HEK293T (cell line): ENCODE measurements at regions not wholly inside any gene's neighbourhood (a gene's known extent, or its start where the extent isn't known, plus 50 kb on each side); places are given as distances from the start of the nearest gene placed in this dataset.

Experiments used
- CTCF ChIA-PET: fragments of 350-600 bp; formaldehyde crosslinking; extraction: SDS; loops from one replicate; lab custom pipeline; 2021; ENCODE audit warnings: antibody characterized with exemption, inconsistent platforms; lab: Yijun Ruan, JAX
- POLR2A ChIA-PET: fragments of 350-600 bp; formaldehyde crosslinking; extraction: SDS; loops from one replicate; lab custom pipeline; 2020; ENCODE audit warnings: antibody characterized with exemption, inconsistent platforms; lab: Yijun Ruan, JAX
- DNase-seq: peaks from one replicate; pipeline ENCODE4 v3.0.0; 2012; ENCODE audit warnings: mixed read lengths; ENCODE audit errors: extremely low spot score
- ARNT ChIP-seq: fragments of 450-650 bp; IDR thresholded peaks from 2 replicates; pipeline ENCODE4 v1.6.1; 2017; ENCODE audit warnings: mild to moderate bottlenecking
- BHLHE40 ChIP-seq: fragments of 450-650 bp; IDR thresholded peaks from 2 replicates; pipeline ENCODE4 v1.6.1; 2016; ENCODE audit warnings: mild to moderate bottlenecking, moderate library complexity, borderline replicate concordance
- CTBP1 ChIP-seq: fragments of 450-650 bp; IDR thresholded peaks from 2 replicates; pipeline ENCODE4 v1.6.1; 2016; ENCODE audit warnings: borderline replicate concordance
- ELF4 ChIP-seq: fragments of 450-650 bp; IDR thresholded peaks from 2 replicates; pipeline ENCODE4 v1.6.1; 2017; ENCODE audit warnings: antibody characterized with exemption
- FOXA1 ChIP-seq: fragments of 450-650 bp; IDR thresholded peaks from 2 replicates; pipeline ENCODE4 v1.6.1; 2016; ENCODE audit warnings: mild to moderate bottlenecking
- FOXK2 ChIP-seq: fragments of 450-650 bp; IDR thresholded peaks from 2 replicates; pipeline ENCODE4 v1.6.1; 2016; ENCODE audit warnings: mild to moderate bottlenecking
- FOXM1 ChIP-seq: fragments of 450-650 bp; IDR thresholded peaks from 2 replicates; pipeline ENCODE4 v1.6.1; 2017; ENCODE audit warnings: mild to moderate bottlenecking, borderline replicate concordance
- HDGF ChIP-seq: fragments of 450-650 bp; IDR thresholded peaks from 2 replicates; pipeline ENCODE4 v1.6.1; 2017; ENCODE audit warnings: antibody characterized with exemption, borderline replicate concordance
- L3MBTL2 ChIP-seq: fragments of 450-650 bp; conservative IDR thresholded peaks from 2 replicates; pipeline ENCODE4 v1.6.1; 2016; ENCODE audit warnings: mild to moderate bottlenecking
- LEF1 ChIP-seq: fragments of 450-650 bp; IDR thresholded peaks from 2 replicates; pipeline ENCODE4 v1.6.1; 2017; ENCODE audit warnings: mild to moderate bottlenecking, borderline replicate concordance
- NFRKB ChIP-seq: fragments of 450-650 bp; IDR thresholded peaks from 2 replicates; pipeline ENCODE4 v1.6.1; 2016; ENCODE audit warnings: mild to moderate bottlenecking, moderate library complexity
- SP1 ChIP-seq: fragments of 450-650 bp; IDR thresholded peaks from 2 replicates; pipeline ENCODE4 v1.6.1; 2017
- SUZ12 ChIP-seq: fragments of 450-650 bp; IDR thresholded peaks from 2 replicates; pipeline ENCODE4 v1.6.1; 2016; ENCODE audit warnings: mild to moderate bottlenecking
- TARDBP ChIP-seq: fragments of 450-650 bp; IDR thresholded peaks from 2 replicates; pipeline ENCODE4 v1.6.1; 2016
- ZNF384 ChIP-seq: fragments of 450-650 bp; IDR thresholded peaks from 2 replicates; pipeline ENCODE4 v1.6.1; 2016
- TF ChIP-seq, protein P1 (sequence below): fragments of 450-650 bp; IDR thresholded peaks from 2 replicates; pipeline ENCODE4 v1.6.1; 2016

DNA sequence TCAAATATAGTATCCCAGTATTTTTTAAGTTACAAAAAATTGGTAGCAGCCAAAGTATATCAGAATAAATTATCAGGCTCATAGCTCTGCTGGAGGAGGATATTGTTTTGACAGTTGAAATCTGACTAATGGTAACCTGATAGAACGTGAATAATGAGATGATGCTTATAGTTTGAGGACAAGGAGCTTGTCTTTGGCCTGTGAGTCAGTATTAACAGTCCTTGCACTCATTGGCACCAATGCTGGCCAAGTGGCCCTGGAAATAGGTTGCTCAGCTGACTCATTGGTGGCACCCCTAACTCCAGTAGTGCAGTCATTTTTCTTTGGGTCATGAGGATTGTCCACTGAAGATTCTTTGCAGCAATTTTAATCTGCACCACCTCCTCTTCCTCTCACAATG, 203.3 kb upstream of the JADE1 start:
- TF ChIP-seq NFRKB (no peak), BHLHE40 (no peak), FOXA1 (no peak), ELF4 (no peak), LEF1 (no peak), TARDBP (no peak), CTBP1 (no peak), SP1 (no peak)
- POLR2A ChIA-PET, result no interaction called here
- CTCF ChIA-PET, result no interaction called here
- no peak for DNase-seq

- TF ChIP-seq ZNF384 (no peak), BHLHE40 (no peak), ARNT (no peak), FOXM1 (no peak), ELF4 (no peak), HDGF (no peak), TARDBP (no peak), SUZ12 (no peak), L3MBTL2 (no peak), CTBP1 (no peak), FOXK2 (no peak), SP1 (no peak), NFRKB (no peak), FOXA1 (no peak), LEF1 (no peak)
- TF ChIP-seq, protein P1, sequence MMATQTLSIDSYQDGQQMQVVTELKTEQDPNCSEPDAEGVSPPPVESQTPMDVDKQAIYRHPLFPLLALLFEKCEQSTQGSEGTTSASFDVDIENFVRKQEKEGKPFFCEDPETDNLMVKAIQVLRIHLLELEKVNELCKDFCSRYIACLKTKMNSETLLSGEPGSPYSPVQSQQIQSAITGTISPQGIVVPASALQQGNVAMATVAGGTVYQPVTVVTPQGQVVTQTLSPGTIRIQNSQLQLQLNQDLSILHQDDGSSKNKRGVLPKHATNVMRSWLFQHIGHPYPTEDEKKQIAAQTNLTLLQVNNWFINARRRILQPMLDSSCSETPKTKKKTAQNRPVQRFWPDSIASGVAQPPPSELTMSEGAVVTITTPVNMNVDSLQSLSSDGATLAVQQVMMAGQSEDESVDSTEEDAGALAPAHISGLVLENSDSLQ, result no peak
- ChIA-PET POLR2A (no interaction called here), CTCF (no interaction called here)
- no peak for DNase-seq
These were observed 204.7 kb upstream of the JADE1 start for GRCh38 chr4:128604840-128605239.

DNA sequence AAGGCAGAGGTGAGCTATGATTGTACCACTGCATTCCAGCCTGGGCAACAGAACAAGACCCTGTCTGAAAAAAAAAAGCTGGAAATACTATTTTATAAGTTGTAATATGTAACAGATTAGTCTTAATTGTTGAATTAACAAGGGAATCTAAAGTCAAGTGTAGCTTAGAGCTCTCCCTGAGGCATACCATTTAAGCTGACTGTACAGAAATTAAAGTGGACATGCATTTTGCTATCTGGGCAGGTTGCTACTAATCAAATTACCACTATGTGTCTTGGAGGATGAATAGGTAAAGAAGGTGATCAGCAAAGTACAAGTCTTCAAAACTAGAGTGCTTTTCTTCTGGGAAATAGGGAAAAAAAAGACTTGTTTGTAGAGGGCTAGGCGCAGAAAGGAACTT, 205.3 kb upstream of the JADE1 start:
- POLR2A ChIA-PET, result interaction anchor here (0.5 kb wide), 1 partner anchor 73 kb away, joined by 3 read pairs; no protein-coding TSS in a partner anchor

DNA sequence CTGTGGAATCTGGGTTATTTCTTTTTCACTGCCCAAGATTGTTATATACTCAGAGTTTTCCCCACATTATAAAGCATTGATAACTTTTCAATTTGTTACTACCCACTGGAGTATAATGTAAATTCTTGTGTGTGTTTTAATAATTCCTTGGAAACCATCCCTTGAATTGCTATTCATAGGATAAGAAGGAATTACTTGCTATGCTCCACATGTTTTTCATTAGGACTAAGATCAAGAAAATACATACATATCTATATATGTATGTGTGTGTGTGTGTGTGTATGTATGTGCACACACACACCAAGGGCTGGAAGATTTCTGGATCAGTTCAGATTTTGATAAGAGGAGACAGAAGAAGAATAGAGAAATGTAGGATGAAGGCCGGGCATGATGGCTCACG, 206.4 kb upstream of the JADE1 start:
- DNase-seq, result no peak
- CTCF ChIA-PET, result no interaction called here
- TF ChIP-seq BHLHE40 (no peak), ARNT (no peak), ZNF384 (no peak), FOXA1 (no peak), HDGF (no peak), L3MBTL2 (no peak), ELF4 (no peak), TARDBP (no peak), FOXK2 (no peak), NFRKB (no peak), SUZ12 (no peak)
- TF ChIP-seq, protein P1, result no peak
- POLR2A ChIA-PET, result no interaction called here

More for the DNA sequence above, 205.3 kb upstream of the JADE1 start:
- TF ChIP-seq SP1 (no peak), FOXK2 (no peak), ELF4 (no peak)
- TF ChIP-seq, protein P1, result no peak
- CTCF ChIA-PET, result no interaction called here
- no peak for DNase-seq

- ChIA-PET POLR2A (interaction anchor here (0.7 to 1.5 kb wide), 2 partner anchors 49 to 210 kb away, joined by 4 to 8 read pairs; no protein-coding TSS in a partner anchor), CTCF (interaction anchor here (1.0 kb wide), 1 partner anchor 27 kb away, joined by 3 read pairs; no protein-coding TSS in a partner anchor)
- no peak for TF ChIP-seq FOXM1
- no peak for TF ChIP-seq FOXK2
- TF ChIP-seq, protein P1, result no peak
- TF ChIP-seq LEF1, result no peak
- TF ChIP-seq SUZ12, result no peak
- no peak for TF ChIP-seq BHLHE40
- no peak for TF ChIP-seq TARDBP
- TF ChIP-seq CTBP1, result no peak
- no peak for TF ChIP-seq SP1
- no peak for TF ChIP-seq L3MBTL2
- no peak for TF ChIP-seq FOXA1
- TF ChIP-seq HDGF, result no peak
- TF ChIP-seq ELF4, result no peak
- no peak for DNase-seq
These were observed 207.4 kb upstream of the JADE1 start for GRCh38 chr4:128601991-128602695.
